Progenitor cell of endocrine pancreas (in vitro differentiated cells): ENCODE measurements at regions not wholly inside any gene's neighbourhood (a gene's known extent, or its start where the extent isn't known, plus 50 kb on each side); places are given as distances from the start of the nearest gene placed in this dataset.

Source experiments
- DNase-seq: peaks from one replicate; pipeline ENCODE4 v3.0.0; 2021; ENCODE audit warnings: low spot score; ENCODE audit not compliant: unreplicated experiment
- H3K27ac Mint-ChIP-seq: 2 replicates; pipeline ENCODE4 v1.8.0; 2021; ENCODE audit warnings: mild to moderate bottlenecking, moderate library complexity, mixed read lengths
- H3K27me3 Mint-ChIP-seq: 2 replicates; pipeline ENCODE4 v1.8.0; 2021; ENCODE audit warnings: mixed read lengths
- H3K36me3 Mint-ChIP-seq: 2 replicates; pipeline ENCODE4 v1.8.0; 2022; ENCODE audit warnings: mixed read lengths; ENCODE audit not compliant: insufficient read depth
- H3K4me1 Mint-ChIP-seq: 2 replicates; pipeline ENCODE4 v1.8.0; 2021; ENCODE audit warnings: low read depth, mixed read lengths
- H3K4me3 Mint-ChIP-seq: 2 replicates; pipeline ENCODE4 v1.8.0; 2021; ENCODE audit warnings: low read depth, mild to moderate bottlenecking, moderate library complexity, mixed read lengths
- H3K9me3 Mint-ChIP-seq: 2 replicates; pipeline ENCODE4 v1.8.0; 2021; ENCODE audit warnings: low read depth, mixed read lengths
- TF ChIP-seq, protein P1 (sequence below): fragments of 200-600 bp; sonication (generic); IDR thresholded peaks from one replicate; pipeline ENCODE4 v1.5.0; 2021; ENCODE audit warnings: antibody characterized with exemption, mild to moderate bottlenecking; ENCODE audit not compliant: unreplicated experiment

DNA sequence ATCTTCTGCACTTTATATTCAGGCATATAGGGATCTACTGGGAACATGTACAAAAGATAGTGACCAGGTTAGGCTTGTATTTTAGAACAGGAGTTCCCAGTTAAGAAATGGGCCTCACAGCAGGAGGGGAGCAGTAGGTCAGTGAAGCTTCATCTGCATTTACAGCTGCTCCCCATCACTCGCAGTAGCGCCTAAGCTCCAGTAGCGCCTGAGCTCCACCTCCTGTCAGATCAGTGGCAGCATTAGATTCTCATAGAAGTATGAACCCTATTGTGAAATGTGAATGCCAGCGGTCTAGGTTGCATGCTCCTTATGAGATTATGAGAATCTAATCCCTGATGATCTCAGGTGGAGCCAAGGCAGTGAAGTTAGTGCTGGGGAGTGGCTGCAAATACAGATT, 224.4 kb upstream of the CYRIA start:
- Mint-ChIP-seq H3K9me3 (no peaks in the 10 kb centered on the region), H3K27ac (no peak overlapping the region), H3K4me3 (no peak overlapping the region), H3K4me1 (no peaks in the 10 kb centered on the region), H3K27me3 (no peaks in the 10 kb centered on the region), H3K36me3 (no peaks in the 10 kb centered on the region)
- TF ChIP-seq, protein P1, sequence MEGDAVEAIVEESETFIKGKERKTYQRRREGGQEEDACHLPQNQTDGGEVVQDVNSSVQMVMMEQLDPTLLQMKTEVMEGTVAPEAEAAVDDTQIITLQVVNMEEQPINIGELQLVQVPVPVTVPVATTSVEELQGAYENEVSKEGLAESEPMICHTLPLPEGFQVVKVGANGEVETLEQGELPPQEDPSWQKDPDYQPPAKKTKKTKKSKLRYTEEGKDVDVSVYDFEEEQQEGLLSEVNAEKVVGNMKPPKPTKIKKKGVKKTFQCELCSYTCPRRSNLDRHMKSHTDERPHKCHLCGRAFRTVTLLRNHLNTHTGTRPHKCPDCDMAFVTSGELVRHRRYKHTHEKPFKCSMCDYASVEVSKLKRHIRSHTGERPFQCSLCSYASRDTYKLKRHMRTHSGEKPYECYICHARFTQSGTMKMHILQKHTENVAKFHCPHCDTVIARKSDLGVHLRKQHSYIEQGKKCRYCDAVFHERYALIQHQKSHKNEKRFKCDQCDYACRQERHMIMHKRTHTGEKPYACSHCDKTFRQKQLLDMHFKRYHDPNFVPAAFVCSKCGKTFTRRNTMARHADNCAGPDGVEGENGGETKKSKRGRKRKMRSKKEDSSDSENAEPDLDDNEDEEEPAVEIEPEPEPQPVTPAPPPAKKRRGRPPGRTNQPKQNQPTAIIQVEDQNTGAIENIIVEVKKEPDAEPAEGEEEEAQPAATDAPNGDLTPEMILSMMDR = no peak
- no peak for DNase-seq

DNA sequence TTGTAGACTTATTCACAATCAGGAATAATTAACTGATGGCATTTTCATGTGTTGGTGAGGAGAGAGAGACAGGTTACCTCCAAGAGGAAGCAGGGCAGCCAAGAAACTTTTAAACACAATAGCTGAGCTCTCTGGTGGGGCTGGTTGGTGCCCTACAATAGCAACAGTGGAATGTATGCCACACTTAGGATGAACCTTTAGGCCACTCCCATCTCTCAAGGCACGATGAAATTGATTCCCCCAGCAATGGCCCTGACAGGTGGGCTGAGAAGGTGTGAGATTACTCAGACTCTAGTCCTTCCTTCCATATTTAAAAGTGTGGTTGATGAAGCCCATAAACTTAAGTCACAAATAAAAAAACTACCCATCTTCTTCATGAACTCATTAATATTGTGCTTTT, 219.4 kb upstream of the CYRIA start:
- Mint-ChIP-seq H3K27ac (no peak overlapping the region), H3K36me3 (no peaks in the 10 kb centered on the region), H3K27me3 (no peaks in the 10 kb centered on the region), H3K4me1 (no peaks in the 10 kb centered on the region), H3K9me3 (no peaks in the 10 kb centered on the region), H3K4me3 (no peak overlapping the region)
- TF ChIP-seq, protein P1 = no peak
- DNase-seq = no peak

DNA sequence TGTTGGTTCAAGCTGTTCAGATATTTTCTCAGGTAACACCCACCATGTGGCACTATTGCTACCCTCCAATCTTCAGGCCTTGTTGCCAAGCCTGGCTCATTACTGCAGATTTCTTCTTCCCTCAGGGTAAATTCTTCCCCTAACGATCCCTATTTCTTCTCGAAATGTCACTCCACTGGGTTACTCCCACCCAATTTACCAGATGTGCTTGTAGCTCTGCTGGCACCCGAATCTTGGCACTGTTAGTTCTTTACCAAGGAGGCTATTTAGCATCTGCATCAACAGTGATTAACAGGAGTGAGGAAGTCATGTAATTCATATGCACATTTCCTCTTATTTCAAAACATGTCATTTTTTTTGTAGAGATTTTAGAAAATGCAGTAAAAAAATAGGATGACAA, 217.1 kb upstream of the CYRIA start:
- Mint-ChIP-seq H3K4me3 (no peak overlapping the region), H3K4me1 (no peaks in the 10 kb centered on the region), H3K36me3 (no peaks in the 10 kb centered on the region), H3K9me3 (no peaks in the 10 kb centered on the region), H3K27ac (no peak overlapping the region), H3K27me3 (no peaks in the 10 kb centered on the region)
- no peak for DNase-seq
- TF ChIP-seq, protein P1 = no peak

DNA sequence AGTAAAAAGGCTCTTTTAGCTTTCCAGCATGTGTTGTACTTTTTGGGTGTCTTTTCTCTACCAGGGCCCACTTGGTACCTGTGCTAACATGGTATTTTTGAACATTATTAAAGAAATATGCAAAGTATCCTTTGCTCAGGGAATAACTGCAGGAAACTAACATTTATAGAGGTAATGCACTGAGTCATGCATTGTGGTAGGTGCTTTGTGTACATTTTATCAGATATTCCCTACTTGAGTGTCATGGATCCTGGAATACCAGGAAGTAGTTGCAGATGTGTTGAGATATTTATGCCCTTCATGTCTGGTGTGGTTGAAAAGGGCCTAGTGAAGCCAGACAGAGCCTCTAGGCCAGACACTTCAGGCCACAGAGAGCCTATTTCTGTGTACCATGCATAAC, 215.5 kb upstream of the CYRIA start:
- no peaks in the 10 kb centered on the region for H3K4me1 Mint-ChIP-seq
- H3K27me3 Mint-ChIP-seq = no peaks in the 10 kb centered on the region
- H3K36me3 Mint-ChIP-seq = no peaks in the 10 kb centered on the region
- H3K27ac Mint-ChIP-seq = no peak overlapping the region
- DNase-seq = no peak
- H3K9me3 Mint-ChIP-seq = no peaks in the 10 kb centered on the region
- no peak overlapping the region for H3K4me3 Mint-ChIP-seq
- TF ChIP-seq, protein P1 = no peak

DNA sequence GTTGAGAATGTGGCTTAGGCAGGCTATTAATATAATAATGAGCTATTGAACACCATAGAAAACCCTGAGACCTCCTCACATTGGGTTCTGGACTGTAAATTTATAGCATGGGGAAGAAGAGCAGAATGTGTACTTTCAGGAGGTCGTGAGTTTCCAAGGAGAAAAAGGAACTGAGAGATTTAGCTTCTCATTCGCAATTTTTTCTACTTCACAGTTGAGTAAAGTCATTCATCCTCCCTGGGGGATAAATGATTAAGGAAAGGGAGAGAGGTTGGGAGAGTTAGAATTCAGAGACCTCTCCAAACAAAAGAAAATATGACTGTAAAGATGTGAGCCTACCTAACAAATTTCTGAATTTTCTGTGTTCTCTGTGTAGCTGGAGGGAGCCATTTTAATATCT, 205.8 kb upstream of the CYRIA start:
- no peak overlapping the region for H3K27ac Mint-ChIP-seq
- H3K4me3 Mint-ChIP-seq = no peak overlapping the region
- H3K36me3 Mint-ChIP-seq = no peaks in the 10 kb centered on the region

More for the DNA sequence above, 205.8 kb upstream of the CYRIA start:
- no peak for DNase-seq
- TF ChIP-seq, protein P1 = no peak
- H3K9me3 Mint-ChIP-seq = no peaks in the 10 kb centered on the region
- no peaks in the 10 kb centered on the region for H3K27me3 Mint-ChIP-seq
- H3K4me1 Mint-ChIP-seq = no peaks in the 10 kb centered on the region
